Stimulated activated memory B cell treated with anti-CD40 and anti-IgM and Interleukin-4, amounts not matched to agents 10 μg/mL and 1 μg/mL and 100 μg/mL, for 72 hours (primary cell): ENCODE measurements at regions not wholly inside any gene's neighbourhood (a gene's known extent, or its start where the extent isn't known, plus 50 kb on each side); places are given as distances from the start of the nearest gene placed in this dataset.

Experiments used
- ATAC-seq: fragments of 150-1000 bp; cut with Tn5 transposase; 2 replicates; pipeline ENCODE4 v1.10.0; 2021
- H3K27ac Mint-ChIP-seq: one replicate; pipeline ENCODE4 v1.8.0; 2022; ENCODE audit warnings: mild to moderate bottlenecking, mixed read lengths
- H3K27me3 Mint-ChIP-seq: one replicate; pipeline ENCODE4 v1.8.0; 2022; ENCODE audit warnings: mixed read lengths
- H3K36me3 Mint-ChIP-seq: one replicate; pipeline ENCODE4 v1.8.0; 2022; ENCODE audit warnings: mixed read lengths
- H3K4me1 Mint-ChIP-seq: one replicate; pipeline ENCODE4 v1.8.0; 2022; ENCODE audit warnings: mixed read lengths
- H3K4me3 Mint-ChIP-seq: one replicate; pipeline ENCODE4 v1.8.0; 2022; ENCODE audit warnings: mild to moderate bottlenecking, moderate library complexity, mixed read lengths
- H3K9me3 Mint-ChIP-seq: one replicate; pipeline ENCODE4 v1.8.0; 2022; ENCODE audit warnings: mixed read lengths

DNA sequence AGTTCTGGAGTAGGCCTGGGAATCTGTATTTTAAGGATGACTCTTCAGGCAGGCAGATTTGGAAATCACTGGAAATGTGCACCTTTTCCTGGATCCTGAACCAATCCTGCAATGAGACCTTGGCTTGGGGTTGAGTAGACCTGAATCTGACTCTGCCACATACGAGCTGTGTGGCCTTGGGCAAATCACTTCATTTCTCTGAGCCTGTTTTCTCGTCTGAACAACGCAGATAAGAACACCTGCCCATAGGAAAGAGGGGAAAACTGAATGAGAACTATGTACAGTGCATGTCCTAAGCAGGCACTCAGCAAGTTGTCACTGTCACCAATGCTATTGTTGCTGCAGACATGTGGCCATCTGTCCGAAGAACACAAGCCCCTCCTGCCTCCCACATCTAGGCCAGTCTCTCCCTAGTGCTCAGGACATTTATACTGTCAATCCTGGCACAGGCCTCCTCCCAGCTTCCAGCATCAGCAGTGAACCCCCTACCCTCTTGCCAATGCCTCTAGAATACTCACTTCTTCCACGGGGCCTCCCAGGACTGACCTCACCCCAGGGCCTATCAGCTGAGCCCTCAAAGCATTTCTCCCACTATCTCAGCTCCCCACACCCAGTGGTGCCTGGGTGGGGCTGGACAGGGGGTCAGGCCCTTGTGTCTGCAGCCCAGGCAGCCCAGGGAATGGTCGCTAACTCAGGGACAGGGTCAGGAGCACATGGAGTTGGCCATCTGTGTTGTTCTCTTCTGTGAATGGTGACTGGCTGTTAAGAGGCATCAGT, 88.8 kb upstream of the ZBTB40 start:
- peaks cover 64% of the 10 kb centered on the region for H3K27me3 Mint-ChIP-seq
- no peaks in the 10 kb centered on the region for H3K4me1 Mint-ChIP-seq
- ATAC-seq, result no peak
- no peak overlapping the region for H3K4me3 Mint-ChIP-seq
- no peaks in the 10 kb centered on the region for H3K9me3 Mint-ChIP-seq
- no peaks in the 10 kb centered on the region for H3K36me3 Mint-ChIP-seq
- H3K27ac Mint-ChIP-seq, result no peak overlapping the region

GRCh38 chr1:22363403-22364325, 88.0 kb upstream of the ZBTB40 start:
- no peak overlapping the region for H3K27ac Mint-ChIP-seq
- no peak overlapping the region for H3K4me3 Mint-ChIP-seq
- no peak for ATAC-seq
- H3K36me3 Mint-ChIP-seq, result no peaks in the 10 kb centered on the region
- H3K9me3 Mint-ChIP-seq, result no peaks in the 10 kb centered on the region
- peaks cover 63% of the 10 kb centered on the region for H3K27me3 Mint-ChIP-seq
- no peaks in the 10 kb centered on the region for H3K4me1 Mint-ChIP-seq

DNA sequence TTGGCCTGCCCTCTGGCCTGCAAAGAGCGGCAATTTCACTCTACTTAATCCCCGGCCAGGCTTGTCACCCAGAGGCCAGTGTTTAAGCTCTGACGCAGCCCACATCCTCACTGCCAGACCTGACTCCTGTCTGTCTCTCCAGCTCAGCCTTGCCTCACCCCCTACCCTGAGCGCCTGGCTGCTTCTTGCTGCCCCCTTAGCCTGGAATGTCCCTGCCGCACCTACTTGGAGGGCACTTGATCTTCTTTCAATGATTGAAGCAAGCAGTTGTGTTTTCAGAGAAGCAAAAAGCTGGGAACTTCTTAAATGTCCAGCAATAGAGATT, 87.4 kb upstream of the ZBTB40 start:
- no peaks in the 10 kb centered on the region for H3K36me3 Mint-ChIP-seq
- H3K27me3 Mint-ChIP-seq, result peaks cover 63% of the 10 kb centered on the region
- H3K4me1 Mint-ChIP-seq, result no peaks in the 10 kb centered on the region
- H3K27ac Mint-ChIP-seq, result no peak overlapping the region
- H3K4me3 Mint-ChIP-seq, result no peak overlapping the region
- no peaks in the 10 kb centered on the region for H3K9me3 Mint-ChIP-seq
- no peak for ATAC-seq

- no peaks in the 10 kb centered on the region for H3K4me1 Mint-ChIP-seq
- no peaks in the 10 kb centered on the region for H3K9me3 Mint-ChIP-seq
- ATAC-seq, result no peak
- H3K27me3 Mint-ChIP-seq, result peaks cover 61% of the 10 kb centered on the region
- H3K36me3 Mint-ChIP-seq, result no peaks in the 10 kb centered on the region
- H3K27ac Mint-ChIP-seq, result no peak overlapping the region
- H3K4me3 Mint-ChIP-seq, result no peak overlapping the region
Observed at GRCh38 chr1:22364764-22365163, 86.9 kb upstream of the ZBTB40 start.

- Mint-ChIP-seq H3K4me3 (no peak overlapping the region), H3K27me3 (peaks cover 61% of the 10 kb centered on the region), H3K36me3 (no peaks in the 10 kb centered on the region), H3K4me1 (no peaks in the 10 kb centered on the region), H3K9me3 (no peaks in the 10 kb centered on the region), H3K27ac (no peak overlapping the region)
- ATAC-seq, result no peak
Observed at GRCh38 chr1:22365331-22366295, 86.0 kb upstream of the ZBTB40 start.

- Mint-ChIP-seq H3K4me3 (no peak overlapping the region), H3K27me3 (peaks cover 61% of the 10 kb centered on the region), H3K27ac (no peak overlapping the region)
Observed at GRCh38 chr1:22366346-22366745, 85.3 kb upstream of the ZBTB40 start.

GRCh38 chr1:22368125-22368524, 83.5 kb upstream of the ZBTB40 start:
- H3K4me3 Mint-ChIP-seq, result no peak overlapping the region
- H3K27me3 Mint-ChIP-seq, result peaks cover 55% of the 10 kb centered on the region
- no peaks in the 10 kb centered on the region for H3K4me1 Mint-ChIP-seq
- H3K9me3 Mint-ChIP-seq, result peaks cover 4% of the 10 kb centered on the region
- H3K36me3 Mint-ChIP-seq, result no peaks in the 10 kb centered on the region
- ATAC-seq, result no peak
- H3K27ac Mint-ChIP-seq, result no peak overlapping the region

More at GRCh38 chr1:22366346-22366745, 85.3 kb upstream of the ZBTB40 start:
- H3K9me3 Mint-ChIP-seq, result no peaks in the 10 kb centered on the region
- no peaks in the 10 kb centered on the region for H3K36me3 Mint-ChIP-seq
- no peak for ATAC-seq
- no peaks in the 10 kb centered on the region for H3K4me1 Mint-ChIP-seq

GRCh38 chr1:22369294-22370189, 82.1 kb upstream of the ZBTB40 start:
- Mint-ChIP-seq H3K4me3 (no peak overlapping the region), H3K9me3 (peaks cover 6% of the 10 kb centered on the region), H3K27ac (no peak overlapping the region), H3K36me3 (no peaks in the 10 kb centered on the region), H3K4me1 (no peaks in the 10 kb centered on the region), H3K27me3 (peaks cover 41% of the 10 kb centered on the region)
- no peak for ATAC-seq

- peaks cover 38% of the 10 kb centered on the region for H3K27me3 Mint-ChIP-seq
- no peak for ATAC-seq
Observed at GRCh38 chr1:22370190-22370498, 81.5 kb upstream of the ZBTB40 start.

GRCh38 chr1:22371408-22371807, 80.2 kb upstream of the ZBTB40 start:
- H3K4me1 Mint-ChIP-seq, result no peaks in the 10 kb centered on the region
- H3K4me3 Mint-ChIP-seq, result no peak overlapping the region
- no peak for ATAC-seq
- H3K36me3 Mint-ChIP-seq, result no peaks in the 10 kb centered on the region
- H3K9me3 Mint-ChIP-seq, result peaks cover 6% of the 10 kb centered on the region
- H3K27me3 Mint-ChIP-seq, result peaks cover 28% of the 10 kb centered on the region
- no peak overlapping the region for H3K27ac Mint-ChIP-seq

More at GRCh38 chr1:22370190-22370498, 81.5 kb upstream of the ZBTB40 start:
- Mint-ChIP-seq H3K27ac (no peak overlapping the region), H3K36me3 (no peaks in the 10 kb centered on the region), H3K4me3 (no peak overlapping the region), H3K4me1 (no peaks in the 10 kb centered on the region), H3K9me3 (peaks cover 6% of the 10 kb centered on the region)

DNA sequence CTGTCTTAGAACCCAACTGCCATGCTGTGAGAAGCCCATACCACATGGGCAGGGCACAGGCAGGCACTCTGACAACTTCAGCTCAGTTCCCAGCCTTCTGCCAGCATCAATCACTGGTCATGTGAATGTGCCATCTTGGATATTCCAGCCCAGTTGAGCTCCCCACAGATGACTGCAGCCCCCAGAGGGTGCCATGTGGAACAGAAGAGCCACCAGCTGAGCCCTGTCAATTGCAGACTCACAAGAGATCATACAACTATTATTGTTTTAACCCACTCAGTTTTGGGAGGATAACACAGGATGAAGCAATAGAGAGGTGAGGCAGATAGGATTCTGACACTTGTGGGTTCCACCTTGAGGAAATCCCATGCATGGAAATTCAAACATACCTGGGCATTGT, 78.4 kb upstream of the ZBTB40 start:
- no peak overlapping the region for H3K27ac Mint-ChIP-seq
- peaks cover 6% of the 10 kb centered on the region for H3K9me3 Mint-ChIP-seq
- H3K27me3 Mint-ChIP-seq, result peaks cover 25% of the 10 kb centered on the region
- ATAC-seq, result no peak
- H3K4me1 Mint-ChIP-seq, result no peaks in the 10 kb centered on the region
- no peak overlapping the region for H3K4me3 Mint-ChIP-seq
- H3K36me3 Mint-ChIP-seq, result no peaks in the 10 kb centered on the region

DNA sequence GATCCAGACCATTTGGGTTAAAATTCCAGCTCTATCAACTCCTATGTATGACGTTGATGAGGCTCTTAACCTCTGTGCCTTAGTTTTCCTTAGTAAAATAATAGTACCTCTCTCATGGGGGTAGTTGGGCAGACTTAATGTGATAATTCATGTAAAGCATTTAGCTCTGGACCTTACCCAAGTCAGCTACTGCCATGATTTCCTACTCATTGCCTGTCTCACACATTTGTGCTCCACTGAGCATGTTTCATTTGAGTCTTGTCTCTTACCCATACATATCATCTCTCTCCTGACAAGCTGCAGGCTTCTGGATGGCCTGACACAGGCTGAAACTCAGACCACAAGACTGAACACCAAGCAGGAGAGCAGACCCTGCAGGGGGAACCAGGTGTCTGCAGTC, 77.7 kb upstream of the ZBTB40 start:
- no peak for ATAC-seq
- Mint-ChIP-seq H3K4me1 (no peaks in the 10 kb centered on the region), H3K27me3 (peaks cover 17% of the 10 kb centered on the region), H3K36me3 (no peaks in the 10 kb centered on the region), H3K9me3 (peaks cover 6% of the 10 kb centered on the region), H3K27ac (no peak overlapping the region), H3K4me3 (no peak overlapping the region)

DNA sequence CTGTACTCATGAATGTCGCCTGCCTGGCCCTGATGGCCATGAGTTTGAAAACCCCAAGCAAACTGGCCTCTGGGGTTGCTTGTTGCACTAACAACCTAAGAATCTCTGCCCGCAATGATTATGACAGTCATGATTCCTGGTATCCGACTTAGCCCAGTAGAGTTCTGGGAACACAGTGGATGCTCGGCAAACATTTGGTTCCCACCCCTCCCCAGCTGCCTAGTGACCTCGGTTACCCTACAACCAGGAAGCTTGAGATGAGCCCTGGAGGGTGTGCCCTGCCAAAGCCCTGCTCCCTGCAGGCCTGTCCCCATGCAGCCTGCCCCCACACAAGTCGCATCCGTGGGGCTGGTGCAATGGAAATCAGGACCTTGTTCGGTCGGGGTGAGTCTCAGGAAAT, 76.0 kb upstream of the ZBTB40 start:
- no peak for ATAC-seq
- Mint-ChIP-seq H3K4me3 (no peak overlapping the region), H3K27me3 (peaks cover 4% of the 10 kb centered on the region), H3K4me1 (no peaks in the 10 kb centered on the region), H3K9me3 (peaks cover 6% of the 10 kb centered on the region), H3K27ac (no peak overlapping the region), H3K36me3 (no peaks in the 10 kb centered on the region)

- Mint-ChIP-seq H3K4me3 (no peak overlapping the region), H3K4me1 (no peaks in the 10 kb centered on the region), H3K27me3 (peaks cover 5% of the 10 kb centered on the region), H3K27ac (no peak overlapping the region), H3K36me3 (no peaks in the 10 kb centered on the region), H3K9me3 (peaks cover 6% of the 10 kb centered on the region)
- ATAC-seq, result no peak
Observed at GRCh38 chr1:22376001-22376400, 75.7 kb upstream of the ZBTB40 start.
